Vagina (tissue), 2 donors: ENCODE measurements at regions not wholly inside any gene's neighbourhood (a gene's known extent, or its start where the extent isn't known, plus 50 kb on each side); places are given as distances from the start of the nearest gene placed in this dataset.

Source experiments
- CTCF ChIP-seq, 3 experiments: fragments of 450-650 bp in 2 of 3; fragments of 200-600 bp in 1 of 3; sonication (generic) in 1 of 3; IDR thresholded peaks; one replicate each; pipeline ENCODE4 v1.5.1; 2017 to 2019; ENCODE audit warnings: antibody characterized with exemption in 3 of 3, mild to moderate bottlenecking in 2 of 3, moderate library complexity in 2 of 3
- POLR2A ChIP-seq, 2 donors: fragments of 450-650 bp; IDR thresholded peaks; one replicate each; pipeline ENCODE4 v1.6.1; 2017; ENCODE audit warnings: antibody characterized with exemption in 2 of 2, mild to moderate bottlenecking in 2 of 2, moderate library complexity in 2 of 2

DNA sequence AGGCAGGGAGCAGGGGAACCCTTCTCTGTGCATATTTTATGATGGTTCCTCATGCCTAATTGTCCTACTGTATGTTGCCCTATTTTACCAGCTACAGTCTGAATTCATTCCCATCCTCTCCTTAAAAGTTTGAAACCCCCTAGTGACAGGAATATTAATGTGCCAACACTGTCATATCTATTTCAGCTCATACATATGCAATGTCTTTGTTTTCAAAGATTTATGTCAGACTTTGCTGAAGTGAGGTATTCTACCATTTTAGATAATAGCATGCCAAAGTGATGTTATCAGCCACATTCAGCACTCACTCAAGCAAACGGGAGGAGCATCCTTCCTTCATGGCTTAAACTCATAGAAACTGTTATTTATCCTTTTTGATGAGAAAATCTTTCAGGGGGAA lies 696.5 kb downstream of the NR2F1-AS1 start:
- TF ChIP-seq CTCF (IDR thresholded peaks at IDR 0.05): no peak
- no peak for TF ChIP-seq POLR2A (IDR thresholded peaks at IDR 0.05)
